Uterus (tissue), 3 donors: ENCODE measurements at regions not wholly inside any gene's neighbourhood (a gene's known extent, or its start where the extent isn't known, plus 50 kb on each side); places are given as distances from the start of the nearest gene placed in this dataset.

Source experiments
- DNase-seq, 2 donors: peaks; one replicate each; pipeline ENCODE4 v3.0.0-alpha.2; 2019 to 2020
- H3K27ac ChIP-seq, 2 donors: fragments of 200-600 bp; sonication (generic); 1 replicate in 1 of 2; 2 replicates in 1 of 2; pipeline ENCODE4 v1.5.1; 2016 to 2018
- H3K27me3 ChIP-seq, 2 donors: fragments of 200-600 bp; sonication (generic); one replicate each; pipeline ENCODE4 v1.5.1; 2018 to 2019; ENCODE audit warnings: control low read depth in 1 of 2
- H3K36me3 ChIP-seq, 2 donors: fragments of 200-600 bp; sonication (generic); one replicate each; pipeline ENCODE4 v1.5.1; 2019; ENCODE audit warnings: control low read depth in 1 of 2
- H3K4me1 ChIP-seq, 2 donors: fragments of 200-600 bp; sonication (generic); one replicate each; pipeline ENCODE4 v1.5.1; 2018 to 2019; ENCODE audit warnings: control low read depth in 1 of 2
- H3K4me3 ChIP-seq, 2 donors: fragments of 200-600 bp; sonication (generic); 1 replicate in 1 of 2; 2 replicates in 1 of 2; pipeline ENCODE4 v1.5.1; 2018 to 2019; ENCODE audit warnings: mild to moderate bottlenecking in 1 of 2
- H3K9me3 ChIP-seq, 2 donors: fragments of 200-600 bp; sonication (generic); one replicate each; pipeline ENCODE4 v1.5.1; 2019; ENCODE audit warnings: control low read depth in 1 of 2
- CTCF ChIP-seq, 4 experiments: fragments of 200-600 bp in 2 of 4; fragments of 450-650 bp in 2 of 4; sonication (generic) in 2 of 4; IDR thresholded peaks; one replicate each; pipeline ENCODE4 v1.5.1; 2016 to 2019; ENCODE audit warnings: antibody characterized with exemption in 4 of 4, mild to moderate bottlenecking in 2 of 4, moderate library complexity in 1 of 4
- POLR2A ChIP-seq, 2 donors: fragments of 450-650 bp; IDR thresholded peaks; one replicate each; pipeline ENCODE4 v1.6.1; 2016; ENCODE audit warnings: antibody characterized with exemption in 2 of 2, mild to moderate bottlenecking in 1 of 2, moderate library complexity in 1 of 2
- intact Hi-C: fragments of 100-400 bp; cut with DNase I; formaldehyde crosslinking; loops from one replicate; pipeline ENCODE4 v1.15.1; 2023; ENCODE audit warnings: low total_unique reads
- donor health status: DM: yes; HTN: yes; CAD: no.

- intact Hi-C loops, result no loop called here
- no peak for DNase-seq
- H3K4me1 ChIP-seq, result peaks cover 3 to 7% of the 10 kb centered on the region in 2 donors
These were observed 141.5 kb upstream of the TPM1 start for GRCh38 chr15:62901087-62901486.

GRCh38 chr15:62901909-62902546 is 140.5 kb upstream of the TPM1 start:
- Histone ChIP-seq H3K36me3 (no peaks in the 10 kb centered on the region), H3K27ac (no peak overlapping the region), H3K4me3 (no peak overlapping the region), H3K9me3 (no peaks in the 10 kb centered on the region), H3K27me3 (no peaks in the 10 kb centered on the region), H3K4me1 (peaks cover 0 to 3% of the 10 kb centered on the region in 2 donors)
- DNase-seq, result no peak
- TF ChIP-seq POLR2A (IDR thresholded peaks at IDR 0.05), result no peak
- no peak for TF ChIP-seq CTCF (IDR thresholded peaks at IDR 0.05)
- intact Hi-C loops, result no loop called here

More at GRCh38 chr15:62901087-62901486, 141.5 kb upstream of the TPM1 start:
- TF ChIP-seq CTCF (IDR thresholded peaks at IDR 0.05) (no peak), POLR2A (IDR thresholded peaks at IDR 0.05) (no peak)
- H3K4me3 ChIP-seq, result no peak overlapping the region
- no peaks in the 10 kb centered on the region for H3K9me3 ChIP-seq
- H3K27ac ChIP-seq, result peak overlapping the region in 1 of 2 donors; percentile 11
- no peaks in the 10 kb centered on the region for H3K27me3 ChIP-seq
- H3K36me3 ChIP-seq, result no peaks in the 10 kb centered on the region

GRCh38 chr15:62902821-62903220 is 139.7 kb upstream of the TPM1 start:
- no peak for DNase-seq
- TF ChIP-seq CTCF (IDR thresholded peaks at IDR 0.05) (no peak), POLR2A (IDR thresholded peaks at IDR 0.05) (no peak)
- intact Hi-C loops, result no loop called here
- Histone ChIP-seq H3K27me3 (no peaks in the 10 kb centered on the region), H3K9me3 (no peaks in the 10 kb centered on the region), H3K36me3 (no peaks in the 10 kb centered on the region), H3K4me3 (no peak overlapping the region), H3K4me1 (peaks cover 0 to 3% of the 10 kb centered on the region in 2 donors), H3K27ac (no peak overlapping the region)

GRCh38 chr15:62903437-62903836 is 139.1 kb upstream of the TPM1 start:
- Histone ChIP-seq H3K27ac (no peak overlapping the region), H3K36me3 (no peaks in the 10 kb centered on the region), H3K9me3 (no peaks in the 10 kb centered on the region), H3K4me3 (no peak overlapping the region), H3K27me3 (no peaks in the 10 kb centered on the region), H3K4me1 (peaks cover 0 to 3% of the 10 kb centered on the region in 2 donors)
- intact Hi-C loops, result no loop called here
- no peak for TF ChIP-seq POLR2A (IDR thresholded peaks at IDR 0.05)
- no peak for TF ChIP-seq CTCF (IDR thresholded peaks at IDR 0.05)
- DNase-seq, result no peak

- H3K4me1 ChIP-seq, result peaks cover 0 to 3% of the 10 kb centered on the region in 2 donors
- intact Hi-C loops, result no loop called here
These were observed 138.3 kb upstream of the TPM1 start for GRCh38 chr15:62904041-62904910.

More at GRCh38 chr15:62904041-62904910, 138.3 kb upstream of the TPM1 start:
- Histone ChIP-seq H3K27ac (no peak overlapping the region), H3K27me3 (no peaks in the 10 kb centered on the region), H3K9me3 (no peaks in the 10 kb centered on the region), H3K36me3 (no peaks in the 10 kb centered on the region), H3K4me3 (no peak overlapping the region)
- TF ChIP-seq POLR2A (IDR thresholded peaks at IDR 0.05) (no peak), CTCF (IDR thresholded peaks at IDR 0.05) (no peak)
- no peak for DNase-seq
